H9 (cell line): ENCODE measurements at regions not wholly inside any gene's neighbourhood (a gene's known extent, or its start where the extent isn't known, plus 50 kb on each side); places are given as distances from the start of the nearest gene placed in this dataset.

Experiments used
- DNase-seq: peaks from one replicate; pipeline ENCODE4 v3.0.0-alpha.2; 2017
- H2AFZ ChIP-seq: one replicate; pipeline ENCODE4 v1.6.1; 2013; ENCODE audit warnings: mild to moderate bottlenecking, low read length, control low read depth, moderate library complexity
- H2AK5ac ChIP-seq: 2 replicates; pipeline ENCODE4 v1.6.1; 2013; ENCODE audit warnings: low read length, control low read depth, mixed read lengths; ENCODE audit not compliant: insufficient read length
- H2BK120ac ChIP-seq: one replicate; pipeline ENCODE4 v1.6.1; 2013; ENCODE audit warnings: low read depth, mild to moderate bottlenecking, low read length, control low read depth, inconsistent platforms; ENCODE audit not compliant: poor library complexity, severe bottlenecking
- H2BK12ac ChIP-seq: 2 replicates; pipeline ENCODE4 v1.6.1; 2013; ENCODE audit warnings: low read length, control low read depth, mixed read lengths, low read depth; ENCODE audit not compliant: insufficient read length
- H2BK15ac ChIP-seq: 2 replicates; pipeline ENCODE4 v1.6.1; 2013; ENCODE audit warnings: low read depth, low read length, control low read depth
- H2BK20ac ChIP-seq: one replicate; pipeline ENCODE4 v1.6.1; 2013; ENCODE audit warnings: low read depth, mild to moderate bottlenecking, low read length, control low read depth, inconsistent platforms; ENCODE audit not compliant: poor library complexity, severe bottlenecking
- H2BK5ac ChIP-seq: 2 replicates; pipeline ENCODE4 v1.6.1; 2013; ENCODE audit warnings: low read length, control low read depth, mixed read lengths; ENCODE audit not compliant: insufficient read length
- H3K14ac ChIP-seq: 2 replicates; pipeline ENCODE4 v1.6.1; 2013; ENCODE audit warnings: low read length, control low read depth; ENCODE audit not compliant: insufficient read depth
- H3K18ac ChIP-seq: 2 replicates; pipeline ENCODE4 v1.6.1; 2013; ENCODE audit warnings: low read depth, mild to moderate bottlenecking, mixed read lengths, low read length, control low read depth; ENCODE audit not compliant: insufficient read length
- H3K23ac ChIP-seq: 2 replicates; pipeline ENCODE4 v1.6.1; 2013; ENCODE audit warnings: low read length, control low read depth, mixed read lengths, low read depth; ENCODE audit not compliant: insufficient read length
- H3K23me2 ChIP-seq: 2 replicates; pipeline ENCODE4 v1.6.1; 2013; ENCODE audit warnings: low read depth, mild to moderate bottlenecking, mixed read lengths, low read length, control low read depth; ENCODE audit not compliant: insufficient read length, poor library complexity, severe bottlenecking
- H3K27ac ChIP-seq: 2 replicates; pipeline ENCODE4 v1.5.1; 2013; ENCODE audit warnings: low read length, control low read depth, mixed read lengths, low read depth; ENCODE audit not compliant: insufficient read length
- H3K27me3 ChIP-seq: 2 replicates; pipeline ENCODE4 v1.6.1; 2013; ENCODE audit warnings: low read length, control low read depth, inconsistent platforms; ENCODE audit not compliant: insufficient read depth
- H3K4ac ChIP-seq: 2 replicates; pipeline ENCODE4 v1.6.1; 2013; ENCODE audit warnings: low read depth, mild to moderate bottlenecking, control low read depth, inconsistent platforms, low read length, moderate library complexity
- H3K4me1 ChIP-seq: 2 replicates; pipeline ENCODE4 v1.6.1; 2013; ENCODE audit warnings: low read length, control low read depth, inconsistent platforms; ENCODE audit not compliant: insufficient read depth
- H3K4me2 ChIP-seq: 2 replicates; pipeline ENCODE4 v1.6.1; 2013; ENCODE audit warnings: low read length, control low read depth, mixed read lengths; ENCODE audit not compliant: insufficient read length, insufficient read depth
- H3K56ac ChIP-seq: 2 replicates; pipeline ENCODE4 v1.6.1; 2013; ENCODE audit warnings: low read depth, mild to moderate bottlenecking, mixed read lengths, low read length, control low read depth; ENCODE audit not compliant: insufficient read length
- H3K79me1 ChIP-seq: 2 replicates; pipeline ENCODE4 v1.6.1; 2013; ENCODE audit warnings: low read depth, mild to moderate bottlenecking, moderate library complexity, low read length, control low read depth, inconsistent platforms; ENCODE audit not compliant: insufficient read depth, poor library complexity, severe bottlenecking
- H3K79me2 ChIP-seq: 2 replicates; pipeline ENCODE4 v1.6.1; 2013; ENCODE audit warnings: low read length, control low read depth, inconsistent platforms; ENCODE audit not compliant: insufficient read depth
- H3K9ac ChIP-seq: 2 replicates; pipeline ENCODE4 v1.6.1; 2013; ENCODE audit warnings: low read length, control low read depth, mixed read lengths; ENCODE audit not compliant: insufficient read length; ENCODE audit errors: extremely low read depth
- H3K9me3 ChIP-seq: one replicate; pipeline ENCODE4 v1.6.1; 2013; ENCODE audit warnings: low read depth, low read length, inconsistent platforms; ENCODE audit not compliant: control insufficient read depth
- H3T11ph ChIP-seq: one replicate; pipeline ENCODE4 v1.6.1; 2013; ENCODE audit warnings: mild to moderate bottlenecking, low read length, control low read depth, inconsistent platforms
- H4K20me1 ChIP-seq: one replicate; pipeline ENCODE4 v1.6.1; 2013; ENCODE audit not compliant: control insufficient read depth, insufficient read length, insufficient read depth
- H4K5ac ChIP-seq: 2 replicates; pipeline ENCODE4 v1.6.1; 2013; ENCODE audit warnings: low read depth, mild to moderate bottlenecking, mixed read lengths, low read length, control low read depth; ENCODE audit not compliant: insufficient read length
- H4K8ac ChIP-seq: replicated peaks from 2 replicates; pipeline ENCODE4 v1.6.1; 2013; ENCODE audit warnings: low read length, control low read depth, mixed read lengths, low read depth; ENCODE audit not compliant: insufficient read length
- H4K91ac ChIP-seq: 2 replicates; pipeline ENCODE4 v1.6.1; 2013; ENCODE audit warnings: low read depth, mild to moderate bottlenecking, moderate library complexity, mixed read lengths, low read length, control low read depth; ENCODE audit not compliant: insufficient read length
- H3K27ac Mint-ChIP-seq, 3 experiments: 2 replicates in 2 of 3; 3 replicates in 1 of 3; pipeline ENCODE4 v1.8.0; 2020 to 2021; ENCODE audit warnings: mixed read lengths in 3 of 3, mild to moderate bottlenecking in 1 of 3, moderate library complexity in 1 of 3
- H3K27me3 Mint-ChIP-seq: 2 replicates; pipeline ENCODE4 v1.8.0; 2021; ENCODE audit warnings: low read depth, mild to moderate bottlenecking, moderate library complexity, mixed read lengths
- H3K36me3 Mint-ChIP-seq, 3 experiments: 2 replicates in 2 of 3; 3 replicates in 1 of 3; pipeline ENCODE4 v1.8.0; 2020 to 2021; ENCODE audit warnings: low read depth in 3 of 3, mixed read lengths in 3 of 3; ENCODE audit not compliant: insufficient read depth in 1 of 3
- H3K4me1 Mint-ChIP-seq, 2 experiments: 2 replicates each; pipeline ENCODE4 v1.8.0; 2020; ENCODE audit warnings: mixed read lengths in 2 of 2
- H3K4me3 Mint-ChIP-seq, 2 experiments: 2 replicates in 1 of 2; 3 replicates in 1 of 2; pipeline ENCODE4 v1.8.0; 2020 to 2021; ENCODE audit warnings: mild to moderate bottlenecking in 2 of 2, mixed read lengths in 2 of 2, moderate library complexity in 1 of 2
- H3K9me3 Mint-ChIP-seq, 2 experiments: 2 replicates in 1 of 2; 3 replicates in 1 of 2; pipeline ENCODE4 v1.8.0; 2020; ENCODE audit warnings: mild to moderate bottlenecking in 2 of 2, mixed read lengths in 2 of 2, moderate library complexity in 1 of 2
- WGBS: extraction: QIAGEN DNeasy Blood & Tissue Kit; methylation state at CpG from one replicate; pipeline ENCODE4 v1.1.7; 2013; ENCODE audit warnings: missing lambda C conversion rate, low lambda C conversion rate, mixed read lengths; ENCODE audit not compliant: insufficient read length; ENCODE audit errors: extremely low coverage; 5-methylcytosine and 5-hydroxymethylcytosine counted together
- TF ChIP-seq, protein P1 (sequence below): fragments of 200-600 bp; sonication (generic); conservative IDR thresholded peaks from 3 replicates; pipeline ENCODE4 v1.8.0; 2021; ENCODE audit warnings: antibody characterized with exemption, mild to moderate bottlenecking

DNA sequence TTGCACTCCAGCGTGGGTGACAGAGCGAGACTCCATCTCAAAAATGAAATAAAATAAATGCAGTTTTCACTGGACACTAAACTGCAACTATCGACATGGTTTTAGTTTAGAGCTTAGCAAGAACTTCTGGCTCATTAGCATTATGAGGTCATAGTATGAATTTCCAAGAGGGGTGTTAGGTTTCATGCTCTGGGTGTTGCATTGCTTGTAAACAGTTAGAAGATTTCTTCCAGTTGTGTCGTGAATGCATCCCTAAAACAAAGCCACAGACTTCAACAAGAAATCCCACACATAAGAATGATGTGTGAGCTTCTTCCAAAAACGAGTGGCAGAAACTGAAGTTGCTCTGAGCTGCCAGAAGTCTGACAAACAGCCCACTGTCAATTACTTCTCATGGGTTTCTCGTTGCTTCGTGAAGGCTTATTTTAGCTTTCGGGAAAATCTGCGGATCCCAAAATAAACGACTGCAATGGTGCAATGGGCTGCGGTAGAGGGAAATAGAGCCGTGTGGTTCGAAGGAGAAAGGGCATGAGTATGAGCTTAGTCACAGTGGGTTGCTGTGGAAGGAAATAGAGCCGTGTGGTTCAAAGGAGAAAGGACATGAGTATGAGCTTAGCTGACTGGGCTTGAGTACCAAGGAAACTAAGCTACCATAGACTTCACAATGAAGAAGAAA lies 354.9 kb downstream of the DHRSX start:
- no peak overlapping the region for H3K18ac ChIP-seq
- no peak overlapping the region for H2BK15ac ChIP-seq

More for the DNA sequence above, 354.9 kb downstream of the DHRSX start:
- no peak overlapping the region for H4K5ac ChIP-seq
- H3T11ph ChIP-seq = no peak overlapping the region
- no peak overlapping the region for H3K9ac ChIP-seq
- H3K9me3 ChIP-seq = peaks cover 12% of the 10 kb centered on the region
- peaks cover 17 to 35% (median 17%) of the 10 kb centered on the region in 3 experiments for H3K36me3 Mint-ChIP-seq
- TF ChIP-seq, protein P1, sequence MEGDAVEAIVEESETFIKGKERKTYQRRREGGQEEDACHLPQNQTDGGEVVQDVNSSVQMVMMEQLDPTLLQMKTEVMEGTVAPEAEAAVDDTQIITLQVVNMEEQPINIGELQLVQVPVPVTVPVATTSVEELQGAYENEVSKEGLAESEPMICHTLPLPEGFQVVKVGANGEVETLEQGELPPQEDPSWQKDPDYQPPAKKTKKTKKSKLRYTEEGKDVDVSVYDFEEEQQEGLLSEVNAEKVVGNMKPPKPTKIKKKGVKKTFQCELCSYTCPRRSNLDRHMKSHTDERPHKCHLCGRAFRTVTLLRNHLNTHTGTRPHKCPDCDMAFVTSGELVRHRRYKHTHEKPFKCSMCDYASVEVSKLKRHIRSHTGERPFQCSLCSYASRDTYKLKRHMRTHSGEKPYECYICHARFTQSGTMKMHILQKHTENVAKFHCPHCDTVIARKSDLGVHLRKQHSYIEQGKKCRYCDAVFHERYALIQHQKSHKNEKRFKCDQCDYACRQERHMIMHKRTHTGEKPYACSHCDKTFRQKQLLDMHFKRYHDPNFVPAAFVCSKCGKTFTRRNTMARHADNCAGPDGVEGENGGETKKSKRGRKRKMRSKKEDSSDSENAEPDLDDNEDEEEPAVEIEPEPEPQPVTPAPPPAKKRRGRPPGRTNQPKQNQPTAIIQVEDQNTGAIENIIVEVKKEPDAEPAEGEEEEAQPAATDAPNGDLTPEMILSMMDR = no peak
- H3K4me2 ChIP-seq = no peak overlapping the region
- no peak overlapping the region for H2AK5ac ChIP-seq
- DNase-seq = no peak
- H3K27me3 ChIP-seq = no peaks in the 10 kb centered on the region
- H3K23me2 ChIP-seq = no peaks in the 10 kb centered on the region
- H2BK120ac ChIP-seq = no peak overlapping the region
- H3K27ac ChIP-seq = no peak overlapping the region
- H4K20me1 ChIP-seq = no peaks in the 10 kb centered on the region
- no peak overlapping the region for H2BK5ac ChIP-seq
- H3K4me1 Mint-ChIP-seq = peaks cover 7 to 12% of the 10 kb centered on the region in 2 experiments
- H3K56ac ChIP-seq = no peak overlapping the region
- no peak overlapping the region for H3K14ac ChIP-seq
- H3K4me3 Mint-ChIP-seq = no peak overlapping the region
- peak overlapping the region; percentile 2 to 75 (median 40); a peak in 4 of 7 replicates for H3K27ac Mint-ChIP-seq
- H3K79me2 ChIP-seq = no peaks in the 10 kb centered on the region
- no peaks in the 10 kb centered on the region; the same call in none of the 2 replicates for H3K27me3 Mint-ChIP-seq
- H3K23ac ChIP-seq = no peak overlapping the region
- H2BK20ac ChIP-seq = no peak overlapping the region
- no peaks in the 10 kb centered on the region for H3K79me1 ChIP-seq
- no peak overlapping the region for H3K4ac ChIP-seq
- H4K91ac ChIP-seq = no peak overlapping the region
- H3K9me3 Mint-ChIP-seq = peaks cover 27 to 31% of the 10 kb centered on the region in 2 experiments
- H2BK12ac ChIP-seq = no peak overlapping the region
- no CpG with 5 or more reads among the region's 14 CpGs for WGBS
- no peak overlapping the region for H2AFZ ChIP-seq
- H3K4me1 ChIP-seq = no peaks in the 10 kb centered on the region
- no peak overlapping the region for H4K8ac ChIP-seq
